ENCODE measurements at regions not wholly inside any gene's neighbourhood (a gene's known extent, or its start where the extent isn't known, plus 50 kb on each side); places are given as distances from the start of the nearest gene placed in this dataset.

- H3K79me2 ChIP-seq (ENCODE audit: control insufficient read depth, low read length), result no peaks in the 10 kb centered on the region
- H3K36me3 ChIP-seq (ENCODE audit: control insufficient read depth, low read length), result no peaks in the 10 kb centered on the region
- no peaks in the 10 kb centered on the region for H4K20me1 ChIP-seq (ENCODE audit: control insufficient read depth, insufficient read depth, low read depth, low read length)
- H3F3A ChIP-seq (ENCODE audit: control insufficient read depth, insufficient read depth), result no peaks in the 10 kb centered on the region
- no peaks in the 10 kb centered on the region for H3K27me3 ChIP-seq (ENCODE audit: control insufficient read depth, low read length)
- H3K4me1 ChIP-seq (ENCODE audit: control insufficient read depth, low read length), result no peaks in the 10 kb centered on the region
- TF ChIP-seq CTCF (IDR thresholded peaks at IDR 0.05; ENCODE audit: low read depth, low read length, poor library complexity, severe bottlenecking) (no peak), EZH2phosphoT487 (IDR thresholded peaks at IDR 0.05; ENCODE audit: borderline replicate concordance, low read length) (no peak)
- H3K27ac ChIP-seq (ENCODE audit: low read depth, low read length), result no peak overlapping the region
- no peaks in the 10 kb centered on the region for H3K9me3 ChIP-seq (ENCODE audit: control insufficient read depth, insufficient read depth, low read length)
- no peak overlapping the region for H3K4me3 ChIP-seq (ENCODE audit: low read length)
- H3K9me2 ChIP-seq (replicated peaks; ENCODE audit: control insufficient read depth, low read length), result no peaks in the 10 kb centered on the region
- H3K4me2 ChIP-seq (ENCODE audit: low read length), result no peak overlapping the region
These were observed 178.7 kb upstream of the PPP2R2D start for GRCh38 chr10:131722121-131722520.

- H3F3A ChIP-seq (ENCODE audit: control insufficient read depth, insufficient read depth), result no peaks in the 10 kb centered on the region
- H3K9me2 ChIP-seq (replicated peaks; ENCODE audit: control insufficient read depth, low read length), result no peaks in the 10 kb centered on the region
- H3K79me2 ChIP-seq (ENCODE audit: control insufficient read depth, low read length), result no peaks in the 10 kb centered on the region
- no peak overlapping the region for H3K4me3 ChIP-seq (ENCODE audit: low read length)
- H3K27ac ChIP-seq (ENCODE audit: low read depth, low read length), result no peak overlapping the region
- no peaks in the 10 kb centered on the region for H4K20me1 ChIP-seq (ENCODE audit: control insufficient read depth, insufficient read depth, low read depth, low read length)
- no peak for TF ChIP-seq EZH2phosphoT487 (IDR thresholded peaks at IDR 0.05; ENCODE audit: borderline replicate concordance, low read length)
- TF ChIP-seq CTCF (IDR thresholded peaks at IDR 0.05; ENCODE audit: low read depth, low read length, poor library complexity, severe bottlenecking), result no peak
- no peak overlapping the region for H3K4me2 ChIP-seq (ENCODE audit: low read length)
- H3K27me3 ChIP-seq (ENCODE audit: control insufficient read depth, low read length), result no peaks in the 10 kb centered on the region
- no peaks in the 10 kb centered on the region for H3K4me1 ChIP-seq (ENCODE audit: control insufficient read depth, low read length)
- no peaks in the 10 kb centered on the region for H3K36me3 ChIP-seq (ENCODE audit: control insufficient read depth, low read length)
- no peaks in the 10 kb centered on the region for H3K9me3 ChIP-seq (ENCODE audit: control insufficient read depth, insufficient read depth, low read length)
These were observed 178.1 kb upstream of the PPP2R2D start for GRCh38 chr10:131722525-131723264.

GRCh38 chr10:131723297-131724168 lies 177.3 kb upstream of the PPP2R2D start:
- no peaks in the 10 kb centered on the region for H3K79me2 ChIP-seq (ENCODE audit: control insufficient read depth, low read length)
- H3K4me3 ChIP-seq (ENCODE audit: low read length), result no peak overlapping the region
- H3K27ac ChIP-seq (ENCODE audit: low read depth, low read length), result no peak overlapping the region
- no peaks in the 10 kb centered on the region for H3K9me3 ChIP-seq (ENCODE audit: control insufficient read depth, insufficient read depth, low read length)
- H3K27me3 ChIP-seq (ENCODE audit: control insufficient read depth, low read length), result no peaks in the 10 kb centered on the region
- no peaks in the 10 kb centered on the region for H3F3A ChIP-seq (ENCODE audit: control insufficient read depth, insufficient read depth)
- H3K4me2 ChIP-seq (ENCODE audit: low read length), result no peak overlapping the region
- TF ChIP-seq EZH2phosphoT487 (IDR thresholded peaks at IDR 0.05; ENCODE audit: borderline replicate concordance, low read length), result no peak
- no peak for TF ChIP-seq CTCF (IDR thresholded peaks at IDR 0.05; ENCODE audit: low read depth, low read length, poor library complexity, severe bottlenecking)
- H3K9me2 ChIP-seq (replicated peaks; ENCODE audit: control insufficient read depth, low read length), result no peaks in the 10 kb centered on the region
- H3K4me1 ChIP-seq (ENCODE audit: control insufficient read depth, low read length), result no peaks in the 10 kb centered on the region
- no peaks in the 10 kb centered on the region for H3K36me3 ChIP-seq (ENCODE audit: control insufficient read depth, low read length)
- H4K20me1 ChIP-seq (ENCODE audit: control insufficient read depth, insufficient read depth, low read depth, low read length), result no peaks in the 10 kb centered on the region

Data from DOHH2 (cell line).